Peyer's patch (tissue), 4 donors: ENCODE measurements at regions not wholly inside any gene's neighbourhood (a gene's known extent, or its start where the extent isn't known, plus 50 kb on each side); places are given as distances from the start of the nearest gene placed in this dataset.
A peak's percentile ranks its signal among the peaks of the same experiment; 100 is the strongest.

ENCODE experiments used
- DNase-seq, 3 donors: peaks; one replicate each; pipeline ENCODE4 v3.0.0-alpha.2; 2017 to 2019
- H3K27ac ChIP-seq, 4 donors: fragments of 200-600 bp; sonication (generic); one replicate each; pipeline ENCODE4 v1.5.1; 2016 to 2019
- H3K27me3 ChIP-seq, 2 donors: fragments of 200-600 bp; sonication (generic); one replicate each; pipeline ENCODE4 v1.5.1; 2019
- H3K36me3 ChIP-seq, 3 donors: fragments of 200-600 bp; sonication (generic); one replicate each; pipeline ENCODE4 v1.5.1; 2016 to 2019
- H3K4me1 ChIP-seq, 4 donors: fragments of 200-600 bp; sonication (generic); one replicate each; pipeline ENCODE4 v1.5.1; 2016 to 2019
- H3K4me3 ChIP-seq, 4 donors: fragments of 200-600 bp; sonication (generic); 1 replicate in 3 of 4; 2 replicates in 1 of 4; pipeline ENCODE4 v1.5.1; 2016 to 2019; ENCODE audit warnings: mild to moderate bottlenecking in 1 of 4
- H3K9me3 ChIP-seq, 4 donors: fragments of 200-600 bp; sonication (generic); one replicate each; pipeline ENCODE4 v1.5.1; 2016 to 2019; ENCODE audit warnings: mild to moderate bottlenecking in 1 of 4
- CTCF ChIP-seq, 6 experiments: fragments of 450-650 bp in 4 of 6; fragments of 200-600 bp in 2 of 6; sonication (generic) in 1 of 6; IDR thresholded peaks; one replicate each; pipeline ENCODE4 v1.5.1; 2017 to 2019; ENCODE audit warnings: antibody characterized with exemption in 6 of 6, mild to moderate bottlenecking in 3 of 6, moderate library complexity in 1 of 6
- POLR2A ChIP-seq, 2 donors: fragments of 450-650 bp; IDR thresholded peaks; one replicate each; pipeline ENCODE4 v1.5.1; 2017; ENCODE audit warnings: antibody characterized with exemption in 2 of 2, mild to moderate bottlenecking in 2 of 2, moderate library complexity in 2 of 2

- Histone ChIP-seq H3K36me3 (no peaks in the 10 kb centered on the region), H3K4me3 (no peak overlapping the region), H3K4me1 (no peaks in the 10 kb centered on the region), H3K9me3 (no peaks in the 10 kb centered on the region), H3K27ac (no peak overlapping the region), H3K27me3 (no peaks in the 10 kb centered on the region)
- no peak for TF ChIP-seq POLR2A (IDR thresholded peaks at IDR 0.05)
- no peak for TF ChIP-seq CTCF (IDR thresholded peaks at IDR 0.05)
- DNase-seq: no peak
These were observed 514.1 kb downstream of the CPS1 start for GRCh38 chr2:211070547-211070946.

- Histone ChIP-seq H3K4me1 (no peaks in the 10 kb centered on the region), H3K27ac (no peak overlapping the region), H3K4me3 (no peak overlapping the region), H3K27me3 (no peaks in the 10 kb centered on the region), H3K9me3 (no peaks in the 10 kb centered on the region), H3K36me3 (no peaks in the 10 kb centered on the region)
- DNase-seq: no peak
- TF ChIP-seq POLR2A (IDR thresholded peaks at IDR 0.05) (no peak), CTCF (IDR thresholded peaks at IDR 0.05) (no peak)
These were observed 520.9 kb downstream of the CPS1 start for GRCh38 chr2:211077216-211077767.

- DNase-seq: no peak
- Histone ChIP-seq H3K4me3 (no peak overlapping the region), H3K36me3 (no peaks in the 10 kb centered on the region), H3K4me1 (no peaks in the 10 kb centered on the region), H3K27me3 (no peaks in the 10 kb centered on the region), H3K9me3 (no peaks in the 10 kb centered on the region), H3K27ac (no peak overlapping the region)
- TF ChIP-seq CTCF (IDR thresholded peaks at IDR 0.05) (no peak), POLR2A (IDR thresholded peaks at IDR 0.05) (no peak)
These were observed 528.0 kb downstream of the CPS1 start for GRCh38 chr2:211084352-211084751.

- Histone ChIP-seq H3K27me3 (no peaks in the 10 kb centered on the region), H3K9me3 (no peaks in the 10 kb centered on the region), H3K27ac (no peak overlapping the region), H3K4me1 (no peaks in the 10 kb centered on the region), H3K4me3 (no peak overlapping the region), H3K36me3 (no peaks in the 10 kb centered on the region)
- TF ChIP-seq CTCF (IDR thresholded peaks at IDR 0.05) (peak in 4 of 6 experiments; percentile 47 to 63 (median 54)), POLR2A (IDR thresholded peaks at IDR 0.05) (no peak)
- no peak for DNase-seq
These were observed 528.8 kb downstream of the CPS1 start for GRCh38 chr2:211085056-211085680.

- Histone ChIP-seq H3K4me1 (no peaks in the 10 kb centered on the region), H3K27ac (no peak overlapping the region), H3K9me3 (no peaks in the 10 kb centered on the region), H3K4me3 (no peak overlapping the region), H3K27me3 (no peaks in the 10 kb centered on the region), H3K36me3 (no peaks in the 10 kb centered on the region)
- no peak for DNase-seq
- TF ChIP-seq POLR2A (IDR thresholded peaks at IDR 0.05): no peak
These were observed 529.6 kb downstream of the CPS1 start for GRCh38 chr2:211086049-211086448.

GRCh38 chr2:211089127-211089526, 532.7 kb downstream of the CPS1 start:
- Histone ChIP-seq H3K27ac (no peak overlapping the region), H3K27me3 (no peaks in the 10 kb centered on the region), H3K4me1 (no peaks in the 10 kb centered on the region), H3K36me3 (no peaks in the 10 kb centered on the region), H3K9me3 (no peaks in the 10 kb centered on the region), H3K4me3 (no peak overlapping the region)
- TF ChIP-seq POLR2A (IDR thresholded peaks at IDR 0.05) (no peak), CTCF (IDR thresholded peaks at IDR 0.05) (no peak)
- no peak for DNase-seq
